MG63 (cell line): ENCODE measurements at regions not wholly inside any gene's neighbourhood (a gene's known extent, or its start where the extent isn't known, plus 50 kb on each side); places are given as distances from the start of the nearest gene placed in this dataset.

ENCODE experiments used
- DNase-seq: peaks from one replicate; pipeline ENCODE4 v3.0.0-alpha.2; 2020
- H3K27me3 ChIP-seq: fragments of 250-450 bp; sonication (Bioruptor Pico); 2 replicates; pipeline ENCODE4 v1.5.1; 2020; ENCODE audit warnings: mild to moderate bottlenecking, moderate library complexity
- H3K36me3 ChIP-seq: fragments of 250-450 bp; sonication (Bioruptor Pico); 2 replicates; pipeline ENCODE4 v1.5.1; 2020; ENCODE audit warnings: mild to moderate bottlenecking, moderate library complexity
- H3K4me3 ChIP-seq: fragments of 250-450 bp; sonication (Bioruptor Pico); 2 replicates; pipeline ENCODE4 v1.5.1; 2020; ENCODE audit warnings: mild to moderate bottlenecking, moderate library complexity
- H3K9me3 ChIP-seq: fragments of 250-450 bp; sonication (Bioruptor Pico); 2 replicates; pipeline ENCODE4 v1.5.1; 2020; ENCODE audit warnings: mild to moderate bottlenecking, moderate library complexity

DNA sequence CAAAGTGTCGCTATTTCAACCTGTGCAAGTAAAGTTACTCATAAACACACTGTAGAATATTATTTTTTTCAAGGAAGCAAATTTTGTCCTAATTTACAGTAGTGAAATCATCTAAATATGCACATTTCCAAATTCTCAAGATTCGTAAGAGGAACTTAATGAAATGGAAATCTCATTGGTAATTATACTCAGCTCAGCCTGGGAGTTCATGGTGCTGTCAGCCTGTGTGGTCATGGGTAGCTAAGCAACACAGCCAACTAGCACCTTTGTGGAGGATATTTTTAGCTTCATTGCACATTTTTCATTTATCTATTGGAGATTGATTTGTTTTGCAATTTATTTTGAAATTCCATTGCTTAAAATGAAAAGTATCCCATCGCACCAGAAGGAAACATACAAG is 975.7 kb upstream of the ZEB2 start:
- H3K27me3 ChIP-seq, result no peaks in the 10 kb centered on the region
- DNase-seq, result no peak
- no peaks in the 10 kb centered on the region for H3K36me3 ChIP-seq
- H3K4me3 ChIP-seq, result no peak overlapping the region
- peaks cover 5% of the 10 kb centered on the region; the same call in 1 of the 2 replicates for H3K9me3 ChIP-seq

DNA sequence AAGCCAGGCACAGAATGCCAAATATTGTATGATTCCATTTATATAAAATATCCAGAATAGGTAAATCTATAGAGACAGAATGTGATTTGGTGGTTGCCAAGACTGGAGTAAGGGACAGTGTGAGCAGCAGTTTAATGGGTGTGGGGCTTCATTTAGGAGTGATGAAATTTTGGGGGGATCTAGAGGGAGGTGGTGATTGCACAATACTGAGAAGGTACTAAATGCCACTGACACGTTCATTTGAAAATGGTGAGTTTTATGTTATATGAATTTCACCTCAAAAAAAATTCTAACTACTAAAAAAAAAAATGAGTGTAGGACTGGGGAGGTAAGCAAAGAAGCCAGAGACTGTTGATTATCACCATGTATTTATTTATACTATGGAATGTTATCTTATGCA is 974.5 kb upstream of the ZEB2 start:
- Histone ChIP-seq H3K36me3 (no peaks in the 10 kb centered on the region), H3K4me3 (no peak overlapping the region), H3K27me3 (no peaks in the 10 kb centered on the region), H3K9me3 (peaks cover 5% of the 10 kb centered on the region; the same call in 1 of the 2 replicates)
- no peak for DNase-seq

DNA sequence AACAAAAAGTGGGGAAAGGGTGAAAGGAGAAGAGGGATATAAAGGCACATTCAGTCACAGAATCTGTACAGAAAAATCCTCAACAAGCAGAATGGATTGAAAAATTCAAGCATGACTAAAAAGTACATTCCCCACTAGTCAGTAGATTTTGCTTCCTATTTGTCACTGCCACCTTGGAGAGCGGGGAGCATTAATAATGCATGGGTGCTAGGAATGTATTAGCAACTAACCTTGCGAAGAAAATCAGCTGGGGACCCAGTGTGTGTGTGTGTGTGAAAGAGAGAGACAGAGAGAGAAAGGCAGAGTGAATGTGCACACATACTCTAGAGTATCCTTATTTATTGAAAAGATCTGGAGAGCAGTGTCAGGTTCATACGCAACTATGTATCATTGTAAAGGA is 968.7 kb upstream of the ZEB2 start:
- Histone ChIP-seq H3K36me3 (no peaks in the 10 kb centered on the region), H3K27me3 (no peaks in the 10 kb centered on the region), H3K4me3 (no peak overlapping the region), H3K9me3 (peaks cover 5% of the 10 kb centered on the region; the same call in 1 of the 2 replicates)
- DNase-seq, result no peak

DNA sequence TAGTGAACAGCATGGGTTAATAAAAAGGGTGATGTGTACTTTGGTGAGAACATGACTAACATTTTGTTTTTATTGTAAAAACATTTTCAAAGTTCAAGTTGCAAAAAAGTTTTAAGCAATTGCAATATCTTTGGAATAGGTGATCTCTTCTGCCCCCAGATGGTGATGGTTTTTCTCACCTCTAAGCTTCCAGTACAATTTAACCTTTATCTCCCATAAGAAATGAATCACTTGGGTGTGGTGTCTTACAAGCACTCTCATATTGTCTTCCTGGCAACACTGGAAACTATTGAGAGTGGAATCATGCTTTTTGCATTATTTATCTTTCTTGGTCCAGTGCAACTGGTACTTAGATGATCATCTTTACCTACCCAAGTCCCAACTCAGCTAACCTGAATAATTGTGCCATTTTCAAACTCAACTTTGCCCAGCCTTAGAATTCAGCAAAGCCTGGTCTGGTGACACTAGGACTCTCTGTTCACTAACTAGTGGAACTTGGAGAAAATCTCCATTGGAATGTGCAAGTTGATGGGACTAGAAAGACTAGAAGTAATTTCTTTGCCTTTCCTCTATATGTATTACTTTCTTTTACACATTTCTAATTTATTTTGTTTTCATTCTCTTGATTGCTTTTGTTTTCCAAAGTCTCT is 964.7 kb upstream of the ZEB2 start:
- H3K4me3 ChIP-seq, result no peak overlapping the region
- no peaks in the 10 kb centered on the region for H3K36me3 ChIP-seq
- no peaks in the 10 kb centered on the region for H3K9me3 ChIP-seq
- no peak for DNase-seq
- no peaks in the 10 kb centered on the region for H3K27me3 ChIP-seq

DNA sequence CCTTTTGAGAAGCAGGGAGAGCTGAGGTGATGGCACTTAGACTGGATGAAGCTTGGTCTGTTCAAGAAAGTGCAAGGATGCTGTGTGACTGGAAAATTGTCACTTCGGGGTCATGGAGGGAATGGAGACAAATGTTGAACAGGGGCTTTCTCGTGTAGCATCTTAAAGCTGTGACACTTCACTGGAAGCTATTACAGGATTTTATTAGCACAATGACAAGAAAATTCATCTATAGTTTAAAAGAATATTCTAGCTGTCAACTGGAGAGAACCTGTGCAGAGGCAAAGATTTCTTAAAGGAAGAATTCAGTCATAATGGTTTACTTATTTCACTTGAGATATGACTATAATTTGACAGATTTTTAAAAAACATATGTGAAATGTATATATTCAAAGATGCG is 963.9 kb upstream of the ZEB2 start:
- Histone ChIP-seq H3K27me3 (no peaks in the 10 kb centered on the region), H3K9me3 (no peaks in the 10 kb centered on the region), H3K4me3 (no peak overlapping the region), H3K36me3 (no peaks in the 10 kb centered on the region)
- no peak for DNase-seq

DNA sequence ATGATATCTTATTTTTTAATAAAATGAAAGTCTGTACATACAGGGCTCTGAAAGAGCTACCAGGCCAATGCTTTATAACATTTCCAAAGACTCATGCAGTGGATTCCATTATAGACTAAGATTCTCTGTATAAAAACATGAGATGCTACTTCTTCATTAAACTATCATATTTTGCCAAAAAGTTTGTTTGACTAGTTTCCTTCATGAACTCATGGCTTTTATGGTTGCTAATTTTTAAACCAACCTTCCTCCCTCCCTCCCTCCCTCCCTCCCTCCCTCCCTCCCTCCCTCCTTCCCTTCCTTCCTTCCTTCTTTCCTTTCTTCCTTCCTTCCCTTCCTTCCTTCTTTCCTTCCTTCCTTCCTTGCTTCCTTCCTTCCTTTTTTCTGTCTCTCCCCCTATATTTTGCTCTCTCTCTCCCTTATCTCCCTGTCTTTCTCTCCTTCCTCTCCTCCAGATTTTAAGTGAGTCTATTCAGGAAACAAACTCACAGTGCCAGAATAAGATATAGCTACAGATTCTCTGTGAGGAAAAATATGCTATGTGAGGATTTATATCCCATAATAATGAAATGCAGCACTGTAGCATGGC is 961.5 kb upstream of the ZEB2 start:
- Histone ChIP-seq H3K4me3 (no peak overlapping the region), H3K36me3 (no peaks in the 10 kb centered on the region), H3K9me3 (no peaks in the 10 kb centered on the region), H3K27me3 (no peaks in the 10 kb centered on the region)
- no peak for DNase-seq

DNA sequence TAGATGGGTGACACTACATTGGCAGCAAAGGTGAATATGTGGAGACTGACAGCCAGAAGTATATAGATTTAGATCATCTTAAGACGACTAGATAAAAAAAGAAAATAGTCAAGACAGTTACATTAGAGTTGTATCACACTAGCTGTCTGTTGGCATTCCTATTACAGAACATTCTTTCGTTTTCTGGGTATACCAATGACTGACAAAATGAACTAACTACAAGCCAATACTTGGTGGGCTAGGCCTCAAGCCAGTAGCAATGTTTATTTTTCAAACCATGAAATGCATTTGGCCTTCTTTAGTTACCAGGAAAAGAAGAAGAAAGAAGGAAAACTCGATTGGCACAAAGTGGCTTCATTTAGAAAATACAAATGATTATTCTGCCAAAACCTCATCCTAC is 944.9 kb upstream of the ZEB2 start:
- peak; percentile 15 for DNase-seq
- H3K4me3 ChIP-seq, result no peak overlapping the region

DNA sequence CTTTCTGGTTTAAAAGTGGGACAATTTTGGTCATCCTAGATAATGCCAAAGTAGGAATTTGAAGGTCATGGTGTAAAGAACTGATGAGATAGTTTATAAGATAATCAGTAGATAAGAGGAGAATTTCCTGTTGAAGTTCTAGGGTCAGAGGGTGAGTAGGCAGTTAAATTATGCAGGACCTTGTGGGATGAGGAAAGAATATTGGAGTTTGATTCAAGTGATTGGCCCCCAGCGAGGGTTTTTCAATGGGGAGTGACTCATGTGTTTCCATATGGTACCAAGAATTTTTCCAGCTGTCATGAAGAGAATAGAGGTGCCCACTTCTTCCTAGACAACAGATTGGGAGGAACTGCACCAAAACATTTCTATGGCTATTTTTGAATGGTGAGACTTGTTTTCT is 940.2 kb upstream of the ZEB2 start:
- H3K36me3 ChIP-seq, result no peaks in the 10 kb centered on the region
- H3K4me3 ChIP-seq, result no peak overlapping the region
- DNase-seq, result no peak
- H3K9me3 ChIP-seq, result no peaks in the 10 kb centered on the region
- no peaks in the 10 kb centered on the region for H3K27me3 ChIP-seq

More for the DNA sequence above, 944.9 kb upstream of the ZEB2 start:
- H3K36me3 ChIP-seq, result no peaks in the 10 kb centered on the region
- H3K9me3 ChIP-seq, result no peaks in the 10 kb centered on the region
- no peaks in the 10 kb centered on the region for H3K27me3 ChIP-seq

DNA sequence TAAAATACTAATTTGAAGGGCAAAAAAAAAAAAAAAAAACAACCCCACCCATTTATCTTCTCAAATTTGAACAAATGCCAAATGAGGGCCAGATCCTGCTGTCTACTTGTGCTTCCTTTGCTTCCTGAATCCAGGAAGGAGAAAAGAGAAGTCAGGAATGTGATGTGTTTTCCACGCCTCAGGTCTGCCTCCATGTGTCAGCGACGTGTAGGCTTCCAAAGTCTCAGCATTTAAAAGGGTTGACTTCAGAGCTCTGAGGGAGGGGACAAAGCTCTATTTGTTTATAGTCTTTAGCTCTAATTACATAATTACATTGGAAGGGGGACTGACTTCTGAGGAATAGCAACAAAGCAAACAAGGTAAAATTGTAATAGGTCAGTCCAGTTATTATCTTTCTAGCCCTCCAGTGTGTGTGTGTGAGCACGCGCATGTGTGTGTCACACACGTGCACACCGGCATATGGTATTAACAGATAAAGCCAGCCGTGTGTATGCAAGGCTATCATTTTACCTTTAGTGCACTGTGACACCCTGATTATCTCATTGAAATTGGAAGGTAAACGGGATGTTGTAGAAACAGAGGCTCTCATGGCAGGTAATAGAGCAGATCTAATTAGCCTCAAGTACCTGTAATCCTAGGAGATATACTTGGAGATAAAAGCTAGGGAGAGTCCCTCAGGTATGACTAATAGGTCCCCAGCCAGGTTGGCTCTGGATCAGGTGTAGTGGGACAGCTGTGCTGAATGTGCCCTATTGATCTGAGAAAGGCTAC is 911.4 kb upstream of the ZEB2 start:
- Histone ChIP-seq H3K9me3 (0 out of 2 replicates have a peak, but pooled peaks cover 2% of the 10 kb centered on the region), H3K36me3 (no peaks in the 10 kb centered on the region), H3K4me3 (no peak overlapping the region), H3K27me3 (no peaks in the 10 kb centered on the region)
- DNase-seq, result no peak

DNA sequence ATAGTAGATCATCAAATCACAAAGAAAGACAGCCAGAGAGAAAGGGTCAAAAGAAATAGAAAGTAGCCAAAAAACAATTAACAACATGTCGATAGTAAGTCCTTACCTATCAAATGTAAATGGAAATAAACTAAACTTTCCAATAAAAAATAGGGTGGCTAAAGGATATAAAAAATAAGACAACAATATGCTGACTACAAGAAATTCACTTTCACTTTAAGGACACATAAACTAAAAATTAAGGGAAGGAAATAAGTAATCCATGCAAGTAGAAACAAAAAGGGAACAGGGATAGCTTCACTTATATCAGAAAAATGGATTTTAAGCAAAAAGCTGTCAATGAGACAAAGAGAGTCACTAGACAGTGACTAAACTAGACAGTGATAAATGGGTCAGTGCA is 903.9 kb upstream of the ZEB2 start:
- no peak overlapping the region for H3K4me3 ChIP-seq
- DNase-seq, result no peak
- H3K9me3 ChIP-seq, result peaks cover 2% of the 10 kb centered on the region; the same call in 1 of the 2 replicates

DNA sequence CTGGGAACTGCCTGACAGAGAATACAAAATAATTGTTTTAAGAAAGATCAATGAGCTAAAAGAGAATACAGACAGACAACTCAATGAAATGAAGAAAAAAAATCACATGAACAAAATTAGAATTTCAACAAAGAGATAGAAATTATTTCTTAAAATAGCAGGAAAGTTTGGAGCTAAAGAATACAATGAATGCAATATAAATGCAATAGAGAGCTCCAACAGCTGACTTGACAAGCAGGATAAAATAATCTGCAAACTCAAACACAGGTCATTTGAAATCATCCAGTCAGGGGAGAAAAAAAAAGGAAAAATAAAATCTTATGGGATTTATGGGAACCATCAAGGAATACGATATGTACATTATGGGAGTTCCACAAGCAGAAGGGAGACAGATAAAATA is 902.7 kb upstream of the ZEB2 start:
- Histone ChIP-seq H3K4me3 (no peak overlapping the region), H3K27me3 (no peaks in the 10 kb centered on the region), H3K9me3 (peaks cover 2% of the 10 kb centered on the region; the same call in 1 of the 2 replicates), H3K36me3 (no peaks in the 10 kb centered on the region)
- no peak for DNase-seq

More for the DNA sequence above, 903.9 kb upstream of the ZEB2 start:
- Histone ChIP-seq H3K27me3 (no peaks in the 10 kb centered on the region), H3K36me3 (no peaks in the 10 kb centered on the region)

DNA sequence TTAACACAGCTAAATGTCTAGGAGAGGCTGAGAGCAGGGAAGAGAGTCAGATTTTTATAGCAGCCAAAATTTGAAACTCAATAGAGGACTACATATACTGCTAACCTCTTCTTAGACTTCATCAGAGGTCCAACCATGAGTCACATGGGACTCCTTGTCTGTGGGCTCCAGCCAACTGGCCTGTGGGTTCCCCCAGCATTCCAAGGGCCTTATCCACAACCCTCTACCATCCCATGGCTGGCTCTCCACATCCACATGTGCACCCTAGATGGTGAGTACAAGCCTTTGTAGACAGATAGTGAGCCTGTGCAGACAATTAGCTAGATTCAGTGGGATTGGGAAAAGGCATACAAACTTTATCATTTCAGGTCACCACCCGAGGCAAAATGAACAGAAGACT is 901.9 kb upstream of the ZEB2 start:
- H3K9me3 ChIP-seq, result peaks cover 2% of the 10 kb centered on the region; the same call in 1 of the 2 replicates
- H3K36me3 ChIP-seq, result no peaks in the 10 kb centered on the region
- no peaks in the 10 kb centered on the region for H3K27me3 ChIP-seq
- no peak for DNase-seq
- H3K4me3 ChIP-seq, result no peak overlapping the region

DNA sequence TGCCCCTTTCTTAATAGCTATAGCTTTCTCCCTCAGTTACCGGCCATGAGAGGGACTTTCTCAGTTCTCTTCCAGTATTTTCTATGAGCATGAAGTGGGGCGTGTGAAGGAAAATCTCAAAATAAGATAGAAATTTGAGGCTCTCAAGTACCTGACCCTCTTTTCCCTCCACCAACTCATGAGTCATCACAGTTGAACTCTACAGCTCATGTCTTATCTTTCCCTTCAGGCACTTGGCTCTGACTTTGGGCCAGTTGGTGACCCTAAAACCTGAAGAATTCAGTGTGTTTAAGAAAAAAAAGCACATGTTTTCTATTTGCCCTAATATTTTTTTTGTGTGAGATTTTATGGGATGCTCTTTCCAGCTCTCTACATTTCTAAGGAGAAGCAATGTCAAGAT is 896.7 kb upstream of the ZEB2 start:
- H3K9me3 ChIP-seq, result peaks cover 15% of the 10 kb centered on the region
- no peak overlapping the region for H3K4me3 ChIP-seq
- no peak for DNase-seq
- no peaks in the 10 kb centered on the region for H3K36me3 ChIP-seq
- no peaks in the 10 kb centered on the region for H3K27me3 ChIP-seq

DNA sequence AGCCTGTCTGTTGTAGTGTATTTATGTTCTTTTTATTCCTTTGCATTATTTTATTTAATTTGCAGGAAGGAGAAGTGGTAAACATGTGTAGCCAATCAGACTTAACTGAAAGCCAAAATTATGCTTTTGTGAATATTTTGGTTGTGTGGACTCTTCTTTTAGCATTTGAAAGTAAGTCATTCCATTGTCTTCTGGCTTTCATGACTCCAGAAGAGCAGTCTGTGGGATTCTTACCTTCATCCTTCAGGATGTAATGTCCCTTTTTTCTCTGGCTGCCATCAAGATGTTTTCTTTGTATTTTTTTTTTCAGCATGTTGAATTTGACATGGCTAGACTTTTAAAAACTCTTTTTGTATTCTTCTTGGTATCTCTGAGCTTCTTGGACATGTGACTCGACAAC is 895.2 kb upstream of the ZEB2 start:
- H3K9me3 ChIP-seq, result peaks cover 15% of the 10 kb centered on the region
- no peak overlapping the region for H3K4me3 ChIP-seq
- DNase-seq, result no peak
- H3K27me3 ChIP-seq, result no peaks in the 10 kb centered on the region
- no peaks in the 10 kb centered on the region for H3K36me3 ChIP-seq

DNA sequence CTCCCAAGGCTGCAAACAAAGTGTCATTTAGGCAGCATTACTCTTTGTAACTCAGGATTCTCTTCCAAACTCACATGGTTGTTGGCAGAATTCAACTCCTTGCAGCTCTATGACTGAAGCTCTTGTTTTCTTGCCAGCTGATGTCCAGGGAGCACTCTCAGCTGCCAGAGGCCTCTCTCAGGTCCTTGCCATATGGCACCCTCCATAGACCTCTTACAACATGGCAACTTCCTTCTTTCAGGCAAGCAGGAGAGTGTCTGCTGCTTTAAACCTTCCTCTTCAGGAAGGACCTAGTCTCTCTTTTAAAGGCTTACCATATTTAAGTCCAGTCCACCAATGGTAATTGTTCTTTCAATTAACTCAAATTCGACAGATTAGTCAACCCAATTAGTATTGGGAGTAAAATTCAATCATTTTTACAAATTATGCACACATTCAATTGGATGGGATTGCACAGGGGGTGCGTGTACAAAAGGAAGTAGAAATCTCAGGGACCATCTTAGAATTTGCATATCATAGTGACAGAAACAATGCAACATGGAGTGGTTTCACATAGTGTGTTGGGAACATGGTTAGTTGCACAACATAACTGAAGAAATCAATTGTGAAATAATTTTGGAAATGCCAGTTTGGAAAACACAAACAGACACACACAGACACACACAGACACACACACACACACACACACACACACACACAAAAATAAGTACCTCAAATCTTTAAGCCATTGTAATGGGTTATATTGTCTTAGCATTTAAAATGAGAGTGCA is 893.5 kb upstream of the ZEB2 start:
- Histone ChIP-seq H3K9me3 (peaks cover 15% of the 10 kb centered on the region), H3K36me3 (no peaks in the 10 kb centered on the region), H3K27me3 (no peaks in the 10 kb centered on the region), H3K4me3 (no peak overlapping the region)
- DNase-seq, result no peak

DNA sequence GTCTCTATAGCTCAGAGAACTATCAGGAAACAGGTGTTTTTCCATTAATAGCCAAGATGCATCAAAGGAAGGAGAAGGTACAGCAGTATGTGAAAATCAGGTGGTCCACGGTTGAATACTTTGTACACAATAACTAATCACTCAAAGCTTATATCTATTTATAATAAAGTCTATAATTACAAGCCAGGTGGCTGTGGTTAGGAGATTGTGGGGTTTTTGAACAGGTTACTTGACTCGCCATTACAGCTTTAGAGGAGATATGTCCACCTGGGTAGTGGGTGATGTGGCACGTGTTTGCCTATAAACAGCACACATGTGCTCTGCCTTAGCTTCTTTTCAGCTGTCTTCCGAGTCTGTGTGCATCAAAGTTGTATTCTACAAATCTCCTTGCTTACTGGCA is 892.2 kb upstream of the ZEB2 start:
- H3K4me3 ChIP-seq, result no peak overlapping the region
- no peak for DNase-seq
- H3K36me3 ChIP-seq, result no peaks in the 10 kb centered on the region
- H3K27me3 ChIP-seq, result no peaks in the 10 kb centered on the region
- H3K9me3 ChIP-seq, result peaks cover 15% of the 10 kb centered on the region

DNA sequence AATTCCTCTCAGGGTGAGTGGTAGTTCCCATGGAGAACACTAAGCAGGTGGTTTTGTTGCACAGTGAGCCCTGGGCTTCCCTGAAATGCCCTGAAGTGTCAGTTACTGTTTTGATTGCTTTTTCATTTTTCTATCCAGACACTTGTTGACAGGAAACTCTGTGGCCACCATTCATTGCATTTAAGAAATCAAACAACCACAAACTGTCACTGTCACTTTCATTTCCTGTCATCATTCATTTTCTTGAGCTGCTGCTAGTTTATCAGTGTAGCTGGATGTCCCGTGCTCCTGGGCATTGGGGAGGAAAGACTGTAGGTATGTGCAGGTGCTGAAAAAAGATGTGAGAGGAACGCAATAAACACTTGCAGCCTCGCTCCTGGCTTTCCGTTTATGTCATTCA is 891.6 kb upstream of the ZEB2 start:
- H3K4me3 ChIP-seq, result no peak overlapping the region
- no peaks in the 10 kb centered on the region for H3K27me3 ChIP-seq
- H3K9me3 ChIP-seq, result peaks cover 15% of the 10 kb centered on the region
- H3K36me3 ChIP-seq, result no peaks in the 10 kb centered on the region
- no peak for DNase-seq
